ENCODE measurements at regions not wholly inside any gene's neighbourhood (a gene's known extent, or its start where the extent isn't known, plus 50 kb on each side); places are given as distances from the start of the nearest gene placed in this dataset.

GRCh38 chr3:103785537-103785936 is 1350.7 kb downstream of the ZPLD1 start (continued):
- TF ChIP-seq CHD7 (IDR thresholded peaks at IDR 0.05; ENCODE audit: insufficient replicate concordance, low read length): no peak
- TF ChIP-seq CREB1 (IDR thresholded peaks at IDR 0.05): no peak
- TF ChIP-seq BCL11A (IDR thresholded peaks at IDR 0.05; ENCODE audit: low read depth in 2 of 2, low read length in 2 of 2): no peak
- TF ChIP-seq MAFK (IDR thresholded peaks at IDR 0.05; ENCODE audit: low read depth, low read length): no peak
- no peak for TF ChIP-seq SRF (IDR thresholded peaks at IDR 0.05; ENCODE audit: low read depth, low read length)
- TF ChIP-seq FOSL1 (IDR thresholded peaks at IDR 0.05; ENCODE audit: insufficient read depth, low read depth, low read length): no peak
- no peak for TF ChIP-seq GABPA (IDR thresholded peaks at IDR 0.05; ENCODE audit: borderline replicate concordance, insufficient read depth, low read length)
- TF ChIP-seq HDAC6 (IDR thresholded peaks at IDR 0.05; ENCODE audit: low read depth, low read length): no peak
- no peak for TF ChIP-seq EGR1 (IDR thresholded peaks at IDR 0.05; ENCODE audit: borderline replicate concordance, low read depth, low read length)
- no peak for TF ChIP-seq CTBP2 (IDR thresholded peaks at IDR 0.05; ENCODE audit: borderline replicate concordance, insufficient read depth, insufficient read length, low read length)
- TF ChIP-seq TBP (IDR thresholded peaks at IDR 0.05; ENCODE audit: low read depth, low read length): no peak
- no peak for TF ChIP-seq RBBP5 (IDR thresholded peaks at IDR 0.05; ENCODE audit: borderline replicate concordance, low read depth, low read length)
- no peak for TF ChIP-seq EP300 (IDR thresholded peaks at IDR 0.05; ENCODE audit: borderline replicate concordance in 1 of 2, low read depth in 2 of 2, low read length in 2 of 2)
